DMS153 treated with DMSO at 0.1 percent for 48 hours (cell line): ENCODE measurements at regions not wholly inside any gene's neighbourhood (a gene's known extent, or its start where the extent isn't known, plus 50 kb on each side); places are given as distances from the start of the nearest gene placed in this dataset.
A peak's percentile ranks its signal among the peaks of the same experiment; 100 is the strongest.
"Not testable (repeated sequence)": the region's sequence is repeated elsewhere in the genome, so short reads cannot be mapped to it uniquely, and the experiment has no call there.

Source experiments
- DNase-seq: peaks from one replicate; lab custom pipeline; 2025; ENCODE audit not compliant: unreplicated experiment; lab: John Stamatoyannopoulos, UW

DNA sequence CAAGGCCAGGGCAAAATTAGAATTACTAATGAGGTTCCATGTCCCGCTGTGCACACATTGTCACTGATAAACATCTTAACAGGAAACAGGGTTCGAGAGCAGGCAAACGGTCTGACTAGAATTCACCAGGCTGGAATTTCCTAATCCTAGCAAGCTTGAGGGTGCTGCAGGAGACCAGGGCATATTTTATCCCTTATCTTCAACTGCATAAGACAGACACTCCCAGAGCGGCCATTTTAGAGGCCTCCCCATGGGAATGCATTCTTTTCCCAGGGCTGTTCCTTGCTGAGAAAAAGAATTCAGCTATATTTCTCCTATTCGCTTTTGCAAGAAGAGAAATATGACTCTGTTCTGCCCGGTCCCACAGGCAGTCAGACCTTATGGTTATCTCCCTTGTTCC lies 282.5 kb upstream of the TACR3 start:
- not testable (repeated sequence) for DNase-seq

- DNase-seq: no peak
Measured at GRCh38 chr4:103998756-103999155, 279.0 kb upstream of the TACR3 start.

DNA sequence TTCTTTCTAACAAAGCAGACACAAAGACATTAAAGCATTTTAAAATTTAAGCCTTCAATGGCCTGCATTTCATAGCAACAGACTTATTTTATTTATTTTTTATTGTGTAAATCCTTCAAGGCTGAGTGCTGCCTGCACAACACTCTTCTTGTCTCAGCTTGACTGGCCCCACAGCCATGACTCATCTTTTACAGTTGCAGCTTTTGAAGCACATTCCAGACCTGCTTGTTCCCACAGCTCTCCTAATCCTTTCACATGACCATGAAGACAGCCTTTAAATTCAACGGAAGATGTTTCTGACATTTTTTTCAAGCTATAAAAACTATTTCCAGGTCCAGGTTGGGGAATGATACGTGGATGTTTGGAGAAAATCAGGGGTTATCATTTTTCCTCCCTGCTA lies 276.9 kb upstream of the TACR3 start:
- no peak for DNase-seq

- peak; percentile 11 for DNase-seq
Measured at GRCh38 chr4:103996064-103996463, 276.3 kb upstream of the TACR3 start.

DNA sequence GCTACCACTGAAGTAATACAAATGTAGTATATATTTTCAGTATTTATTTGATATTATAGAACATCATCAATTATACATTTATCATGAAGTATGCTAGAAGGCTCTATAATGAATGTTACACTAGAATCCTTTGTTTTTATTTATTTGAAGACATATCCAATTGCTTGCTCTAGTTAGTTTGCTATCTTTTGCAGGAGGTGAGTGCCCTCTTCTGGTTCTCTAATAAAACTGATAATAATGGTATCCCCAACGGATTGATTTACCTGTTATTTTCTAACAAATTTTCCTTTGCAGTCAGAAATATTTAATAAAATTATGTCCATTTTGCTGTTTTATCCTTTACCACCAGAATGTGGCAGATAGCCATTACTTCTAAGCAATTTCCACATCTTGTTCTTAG lies 274.3 kb upstream of the TACR3 start:
- DNase-seq: no peak

- no peak for DNase-seq
Measured at GRCh38 chr4:103982454-103982853, 262.7 kb upstream of the TACR3 start.

- no peak for DNase-seq
Measured at GRCh38 chr4:103948244-103949018, 228.6 kb upstream of the TACR3 start.

- DNase-seq: no peak
Measured at GRCh38 chr4:103947617-103948016, 227.8 kb upstream of the TACR3 start.

DNA sequence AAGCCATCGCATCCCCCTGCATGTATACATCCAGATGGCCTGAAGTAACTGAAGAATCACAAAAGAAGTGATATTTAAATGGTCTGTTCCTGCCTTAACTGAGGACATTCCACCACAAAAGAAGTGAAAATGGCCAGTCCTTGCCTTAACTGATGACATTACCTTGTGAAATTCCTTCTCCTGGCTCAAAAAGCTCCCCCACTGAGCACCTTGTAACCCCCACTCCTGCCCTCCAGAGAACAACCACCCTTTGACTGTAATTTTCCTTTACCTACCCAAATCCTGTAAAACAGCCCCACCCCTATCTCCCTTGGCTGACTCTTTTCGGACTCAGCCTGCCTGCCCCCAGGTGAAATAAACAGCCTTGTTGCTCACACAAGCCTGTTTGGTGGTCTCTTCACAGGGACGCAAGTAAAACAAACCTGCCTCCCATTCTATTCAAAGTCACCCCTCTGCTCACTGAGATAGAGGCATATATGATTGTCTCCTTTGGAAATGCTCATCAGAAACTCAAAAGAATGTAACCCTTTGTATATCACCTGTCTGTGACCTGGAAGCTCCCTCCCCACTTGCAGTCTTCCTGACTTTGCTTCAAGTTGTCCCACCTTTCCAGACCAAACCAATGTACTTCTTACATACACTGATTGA lies 227.0 kb upstream of the TACR3 start:
- not testable (repeated sequence) for DNase-seq

GRCh38 chr4:103938488-103938887 lies 218.7 kb upstream of the TACR3 start:
- no peak for DNase-seq

DNA sequence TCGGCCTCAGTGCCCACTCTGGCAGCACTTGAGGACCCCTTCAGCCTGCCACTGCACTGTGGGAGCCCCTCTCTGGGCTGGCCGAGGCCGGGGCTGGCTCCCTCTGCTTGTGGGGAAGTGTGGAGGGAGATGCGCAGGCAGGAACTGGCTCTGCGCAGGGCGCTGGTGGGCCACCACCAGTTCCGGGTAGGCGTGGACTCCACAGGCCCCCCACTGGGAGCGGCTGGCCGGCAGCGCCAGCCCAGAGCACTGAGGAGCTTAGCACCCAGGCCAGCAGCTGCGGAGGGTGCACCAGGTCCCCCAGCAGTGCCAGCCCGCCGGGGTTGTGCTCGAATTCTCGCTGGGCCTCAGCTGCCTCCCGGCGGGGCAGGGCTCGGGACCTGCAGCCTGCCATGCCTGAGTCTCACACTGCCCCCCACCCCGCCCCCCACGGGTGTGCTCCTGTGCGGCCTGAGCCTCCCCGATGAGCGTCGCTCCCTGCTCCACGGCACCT lies 216.9 kb upstream of the TACR3 start:
- DNase-seq: no peak

DNA sequence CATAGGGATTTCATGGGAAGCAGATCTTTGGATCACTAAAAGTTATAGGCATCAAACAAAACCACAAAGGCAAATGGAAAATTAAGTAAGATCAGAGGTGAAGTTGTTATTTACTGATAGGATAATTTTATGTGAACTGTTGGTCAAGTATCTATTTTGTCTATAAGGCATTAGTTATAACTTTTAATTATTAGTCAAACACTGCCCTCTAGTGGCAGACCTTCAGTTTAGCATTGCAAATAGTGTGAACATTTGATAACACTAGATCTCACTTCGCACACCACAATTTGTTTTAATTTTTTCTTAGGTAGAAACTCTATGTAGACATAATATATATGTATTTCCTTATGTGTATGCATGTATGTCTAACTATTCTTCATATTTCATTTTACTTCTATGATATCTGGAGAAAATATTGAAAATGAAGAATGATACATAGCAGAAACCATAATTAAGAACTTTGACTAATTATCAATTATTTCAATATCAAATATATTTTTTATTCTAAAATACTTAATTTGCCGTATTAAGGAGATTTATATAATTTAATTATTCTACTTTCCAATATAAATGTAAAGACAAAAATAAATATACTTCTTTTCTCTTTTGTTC lies 214.5 kb upstream of the TACR3 start:
- DNase-seq: peak; percentile 53

DNA sequence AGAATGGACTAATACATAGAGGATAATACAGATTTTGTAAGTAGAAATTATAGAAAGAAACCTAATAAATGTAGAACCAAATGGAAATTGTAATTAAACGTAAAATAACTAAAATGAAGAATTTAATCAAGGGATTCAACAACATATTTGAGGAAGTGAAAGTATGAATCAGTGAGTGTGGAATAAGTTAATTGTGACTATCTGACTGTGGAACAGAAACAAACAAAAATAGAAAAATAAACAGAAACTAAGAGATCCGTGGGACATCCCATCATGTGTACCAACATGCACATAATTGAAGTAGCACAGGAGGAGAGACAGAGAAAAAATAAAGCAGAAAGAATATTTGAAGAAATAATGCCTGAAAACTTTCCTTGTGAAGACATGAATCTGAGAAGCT lies 208.6 kb upstream of the TACR3 start:
- DNase-seq: no peak

DNA sequence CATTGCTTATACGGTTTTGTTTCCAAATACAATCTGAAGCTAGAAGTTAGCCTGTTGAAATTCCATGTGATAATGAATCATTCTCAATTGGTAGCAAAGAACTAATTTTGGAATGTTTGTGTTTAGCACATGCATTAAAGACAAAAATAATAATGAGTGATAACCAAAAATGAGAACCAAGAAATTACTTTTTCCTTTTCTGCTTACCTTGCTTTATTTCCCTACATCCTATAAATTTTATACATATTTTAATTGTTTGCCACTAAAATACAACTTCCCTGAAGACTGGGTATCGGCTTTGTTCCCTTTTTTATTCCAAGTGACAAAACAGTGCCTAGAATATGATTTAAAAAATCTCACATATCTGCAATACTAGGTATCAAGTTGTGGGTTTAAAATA lies 203.8 kb upstream of the TACR3 start:
- DNase-seq: no peak

GRCh38 chr4:103918214-103918613 lies 198.4 kb upstream of the TACR3 start:
- DNase-seq: no peak

- DNase-seq: no peak
Measured at GRCh38 chr4:103915224-103915869, 195.6 kb upstream of the TACR3 start.

- DNase-seq: no peak
Measured at GRCh38 chr4:103907414-103907813, 187.6 kb upstream of the TACR3 start.

DNA sequence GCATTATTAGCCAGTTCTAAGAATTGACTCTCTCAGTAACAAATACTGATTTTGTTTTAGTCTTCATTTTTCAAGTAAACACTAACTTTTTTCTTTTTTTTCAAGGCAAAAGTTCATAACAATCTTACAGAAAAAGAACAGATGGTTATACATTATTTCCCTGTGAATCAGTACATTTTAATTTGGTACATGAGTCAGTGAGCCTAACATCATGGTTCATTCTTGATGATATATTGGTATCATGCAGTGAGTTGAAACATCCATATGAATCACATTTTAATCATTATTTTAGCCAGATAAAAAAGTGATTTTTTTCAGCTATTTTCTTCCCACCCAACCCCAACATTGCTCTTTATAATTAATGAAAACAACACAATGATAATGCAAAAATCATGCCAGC lies 184.3 kb upstream of the TACR3 start:
- DNase-seq: no peak

DNA sequence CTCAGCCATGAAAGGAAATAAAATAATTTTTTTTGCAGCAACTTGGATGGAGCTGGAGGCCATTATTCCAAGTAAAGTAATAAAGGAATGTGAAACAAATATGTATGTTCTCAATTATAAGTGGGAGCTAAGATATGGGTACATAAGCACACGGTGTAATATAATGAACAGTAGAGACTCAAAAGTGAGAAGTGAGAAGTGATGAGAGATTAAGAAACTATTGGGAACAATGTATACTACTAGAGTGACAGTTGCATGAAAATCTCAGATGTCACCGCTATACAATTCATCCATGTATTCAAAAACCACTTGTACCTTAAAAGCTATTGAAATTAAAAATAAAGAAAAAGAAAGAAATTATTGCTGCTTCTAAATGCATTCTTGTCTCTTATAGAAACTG lies 182.9 kb upstream of the TACR3 start:
- no peak for DNase-seq

DNA sequence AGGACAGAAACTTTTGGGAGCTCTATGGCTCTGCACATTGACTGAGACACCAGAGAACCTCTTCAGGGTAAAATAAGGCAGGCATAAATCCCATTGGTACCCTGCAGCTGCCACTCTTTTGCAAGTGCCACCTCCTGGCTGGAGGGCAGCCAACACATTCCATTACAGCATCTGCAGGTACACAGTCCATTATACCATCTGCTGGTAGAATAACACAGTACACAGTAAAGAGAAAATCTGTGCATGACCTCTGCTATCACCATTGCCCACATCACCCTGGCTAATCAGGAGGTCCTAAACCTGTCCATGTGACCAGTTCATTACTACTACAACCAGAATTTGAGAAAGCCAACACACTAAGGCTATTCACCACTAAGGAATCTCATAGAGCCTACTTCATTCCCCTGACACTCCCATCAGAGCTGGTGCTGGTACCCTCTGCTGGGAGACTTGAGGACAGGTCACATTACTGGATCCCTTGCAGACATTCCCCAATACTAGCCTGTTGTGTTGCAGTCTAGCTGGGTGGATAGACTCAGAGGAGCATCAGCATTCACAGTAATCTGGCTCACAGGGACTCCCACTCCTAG lies 176.2 kb upstream of the TACR3 start:
- DNase-seq: no peak

DNA sequence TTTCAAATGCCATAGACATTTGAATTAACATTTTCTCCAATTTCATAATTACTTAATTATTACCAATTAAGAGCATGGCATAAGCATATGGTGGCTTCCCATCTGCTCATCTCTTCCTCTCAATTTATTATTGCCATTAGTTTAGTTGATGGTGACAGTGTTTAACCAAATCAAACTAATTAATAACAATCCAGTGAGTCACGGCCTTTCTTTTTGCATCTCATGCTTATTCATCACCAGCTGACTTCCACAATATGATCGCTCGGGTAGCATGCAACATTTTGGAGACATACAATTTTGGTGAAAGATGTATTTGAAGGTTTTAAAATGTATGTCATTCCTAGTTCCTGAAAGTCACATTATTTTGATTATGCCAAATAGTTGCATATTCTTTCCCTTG lies 172.8 kb upstream of the TACR3 start:
- no peak for DNase-seq
